ENCODE measurements at regions not wholly inside any gene's neighbourhood (a gene's known extent, or its start where the extent isn't known, plus 50 kb on each side); places are given as distances from the start of the nearest gene placed in this dataset.

GRCh38 chr1:214792527-214793186, 189.7 kb downstream of the CENPF start:
- no peak for TF ChIP-seq NFYB (CRISPR knock-in tag; conservative IDR thresholded peaks at IDR 0.05; ENCODE audit: low read depth)
- TF ChIP-seq SP1 (CRISPR knock-in tag; conservative IDR thresholded peaks at IDR 0.05), result no peak
- no peak for TF ChIP-seq CTCF (IDR thresholded peaks at IDR 0.05)
- TF ChIP-seq, protein P1, sequence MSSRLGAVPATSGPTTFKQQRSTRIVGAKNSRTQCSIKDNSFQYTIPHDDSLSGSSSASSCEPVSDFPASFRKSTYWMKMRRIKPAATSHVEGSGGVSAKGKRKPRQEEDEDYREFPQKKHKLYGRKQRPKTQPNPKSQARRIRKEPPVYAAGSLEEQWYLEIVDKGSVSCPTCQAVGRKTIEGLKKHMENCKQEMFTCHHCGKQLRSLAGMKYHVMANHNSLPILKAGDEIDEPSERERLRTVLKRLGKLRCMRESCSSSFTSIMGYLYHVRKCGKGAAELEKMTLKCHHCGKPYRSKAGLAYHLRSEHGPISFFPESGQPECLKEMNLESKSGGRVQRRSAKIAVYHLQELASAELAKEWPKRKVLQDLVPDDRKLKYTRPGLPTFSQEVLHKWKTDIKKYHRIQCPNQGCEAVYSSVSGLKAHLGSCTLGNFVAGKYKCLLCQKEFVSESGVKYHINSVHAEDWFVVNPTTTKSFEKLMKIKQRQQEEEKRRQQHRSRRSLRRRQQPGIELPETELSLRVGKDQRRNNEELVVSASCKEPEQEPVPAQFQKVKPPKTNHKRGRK (CRISPR knock-in tag; IDR thresholded peaks at IDR 0.05; ENCODE audit: borderline replicate concordance), result no peak
- TF ChIP-seq NR3C1 (CRISPR knock-in tag; conservative IDR thresholded peaks at IDR 0.05; ENCODE audit: low read depth), result no peak

All from WTC11 (cell line).